Trophoblast cell (in vitro differentiated cells and primary cell): ENCODE measurements at regions not wholly inside any gene's neighbourhood (a gene's known extent, or its start where the extent isn't known, plus 50 kb on each side); places are given as distances from the start of the nearest gene placed in this dataset.

Experiments used
- DNase-seq, 2 donors: peaks; one replicate each; pipeline ENCODE4 v3.0.0-alpha.2; 2016
- H2AFZ ChIP-seq: 2 replicates; pipeline ENCODE4 v1.6.1; 2013; ENCODE audit warnings: low read length, moderate library complexity, mild to moderate bottlenecking; ENCODE audit not compliant: insufficient read depth, poor library complexity
- H2AK5ac ChIP-seq: 2 replicates; pipeline ENCODE4 v1.6.1; 2013; ENCODE audit warnings: mild to moderate bottlenecking, low read length
- H2BK120ac ChIP-seq: 2 replicates; pipeline ENCODE4 v1.6.1; 2013; ENCODE audit warnings: low read length, mild to moderate bottlenecking, moderate library complexity; ENCODE audit not compliant: insufficient read depth, poor library complexity
- H2BK12ac ChIP-seq: 2 replicates; pipeline ENCODE4 v1.6.1; 2013; ENCODE audit warnings: mild to moderate bottlenecking, low read length, moderate library complexity
- H2BK5ac ChIP-seq: 2 replicates; pipeline ENCODE4 v1.6.1; 2013; ENCODE audit warnings: low read length, low read depth, moderate library complexity, mild to moderate bottlenecking; ENCODE audit not compliant: poor library complexity
- H3K14ac ChIP-seq: 2 replicates; pipeline ENCODE4 v1.6.1; 2013; ENCODE audit warnings: mild to moderate bottlenecking, low read length
- H3K18ac ChIP-seq: 2 replicates; pipeline ENCODE4 v1.6.1; 2013; ENCODE audit warnings: mild to moderate bottlenecking, low read length
- H3K23ac ChIP-seq: 2 replicates; pipeline ENCODE4 v1.6.1; 2013; ENCODE audit warnings: low read length
- H3K27ac ChIP-seq: 2 replicates; pipeline ENCODE4 v1.5.1; 2013; ENCODE audit warnings: low read depth, mild to moderate bottlenecking, inconsistent platforms, low read length, moderate library complexity
- H3K27me3 ChIP-seq: 2 replicates; pipeline ENCODE4 v1.6.1; 2013; ENCODE audit warnings: inconsistent platforms, mild to moderate bottlenecking, low read length, moderate library complexity; ENCODE audit not compliant: insufficient read depth
- H3K36me3 ChIP-seq, 2 experiments: 1 replicate in 1 of 2; 2 replicates in 1 of 2; pipeline ENCODE4 v1.6.1; 2013; ENCODE audit warnings: low read length in 2 of 2, mild to moderate bottlenecking in 2 of 2, moderate library complexity in 1 of 2; ENCODE audit not compliant: insufficient read depth in 2 of 2, control insufficient read depth in 1 of 2
- H3K4ac ChIP-seq: 2 replicates; pipeline ENCODE4 v1.6.1; 2013; ENCODE audit warnings: low read depth, mild to moderate bottlenecking, low read length, moderate library complexity
- H3K4me1 ChIP-seq, 2 experiments: 1 replicate in 1 of 2; 2 replicates in 1 of 2; pipeline ENCODE4 v1.6.1; 2013; ENCODE audit warnings: low read length in 2 of 2, mild to moderate bottlenecking in 2 of 2, moderate library complexity in 1 of 2; ENCODE audit not compliant: insufficient read depth in 2 of 2, control insufficient read depth in 1 of 2
- H3K4me2 ChIP-seq: 2 replicates; pipeline ENCODE4 v1.6.1; 2013; ENCODE audit warnings: inconsistent platforms, mild to moderate bottlenecking, low read length, moderate library complexity
- H3K4me3 ChIP-seq: 2 replicates; pipeline ENCODE4 v1.5.1; 2013; ENCODE audit warnings: mild to moderate bottlenecking, low read depth, low read length, inconsistent platforms
- H3K79me1 ChIP-seq: one replicate; pipeline ENCODE4 v1.6.1; 2013; ENCODE audit warnings: low read length
- H3K79me2 ChIP-seq: 2 replicates; pipeline ENCODE4 v1.6.1; 2013; ENCODE audit warnings: low read length, mild to moderate bottlenecking; ENCODE audit not compliant: control insufficient read depth, insufficient read depth, poor library complexity
- H3K9ac ChIP-seq: 2 replicates; pipeline ENCODE4 v1.6.1; 2013; ENCODE audit warnings: mild to moderate bottlenecking, low read length
- H3K9me3 ChIP-seq: 2 replicates; pipeline ENCODE4 v1.6.1; 2013; ENCODE audit warnings: low read depth, mild to moderate bottlenecking, control low read depth, inconsistent platforms, low read length; ENCODE audit not compliant: insufficient read depth
- H4K12ac ChIP-seq: 2 replicates; pipeline ENCODE4 v1.6.1; 2013; ENCODE audit warnings: low read depth, mild to moderate bottlenecking, low read length, moderate library complexity
- H4K8ac ChIP-seq: 2 replicates; pipeline ENCODE4 v1.6.1; 2013; ENCODE audit warnings: low read depth, mild to moderate bottlenecking, low read length, moderate library complexity
- H4K91ac ChIP-seq: one replicate; pipeline ENCODE4 v1.6.1; 2013; ENCODE audit warnings: low read depth, mild to moderate bottlenecking, low read length, moderate library complexity
- WGBS: extraction: QIAGEN DNeasy Blood & Tissue Kit; methylation state at CpG from one replicate; pipeline ENCODE4 v1.1.7; 2013; ENCODE audit warnings: missing lambda C conversion rate; ENCODE audit not compliant: insufficient read length, insufficient coverage; ENCODE audit errors: extremely low coverage; 5-methylcytosine and 5-hydroxymethylcytosine counted together

GRCh38 chr10:43981232-43981631, 332.6 kb upstream of the ZNF32 start:
- no peak for DNase-seq
- Histone ChIP-seq H3K18ac (no peak overlapping the region), H3K27me3 (no peaks in the 10 kb centered on the region), H4K8ac (no peak overlapping the region), H3K4me3 (no peak overlapping the region), H3K27ac (no peak overlapping the region), H3K9me3 (peaks cover 3% of the 10 kb centered on the region), H4K12ac (no peak overlapping the region), H2BK12ac (no peak overlapping the region), H2BK5ac (no peak overlapping the region), H3K36me3 (no peaks in the 10 kb centered on the region), H2AK5ac (no peak overlapping the region), H3K4ac (no peak overlapping the region), H2AFZ (no peak overlapping the region), H3K9ac (no peak overlapping the region), H2BK120ac (no peak overlapping the region), H3K79me2 (no peaks in the 10 kb centered on the region), H4K91ac (no peak overlapping the region), H3K14ac (no peak overlapping the region), H3K79me1 (no peaks in the 10 kb centered on the region), H3K4me2 (no peak overlapping the region), H3K4me1 (peaks cover 0 to 5% of the 10 kb centered on the region in 2 experiments), H3K23ac (no peak overlapping the region)
- WGBS: no CpG with 5 or more reads among the region's 1 CpG

GRCh38 chr10:43980715-43981114, 332.0 kb upstream of the ZNF32 start:
- H3K79me2 ChIP-seq: no peaks in the 10 kb centered on the region
- H2AK5ac ChIP-seq: no peak overlapping the region
- no peaks in the 10 kb centered on the region for H3K9me3 ChIP-seq
- no peak overlapping the region for H2BK12ac ChIP-seq
- H3K14ac ChIP-seq: no peak overlapping the region
- no peak overlapping the region for H3K4me3 ChIP-seq
- H2BK120ac ChIP-seq: no peak overlapping the region
- H3K23ac ChIP-seq: no peak overlapping the region
- H3K36me3 ChIP-seq: no peaks in the 10 kb centered on the region
- H3K27ac ChIP-seq: no peak overlapping the region
- peak overlapping the region; percentile 4 for H4K8ac ChIP-seq
- peaks cover 0 to 5% of the 10 kb centered on the region in 2 experiments for H3K4me1 ChIP-seq
- no peak overlapping the region for H3K4me2 ChIP-seq
- no peaks in the 10 kb centered on the region for H3K79me1 ChIP-seq
- no peak overlapping the region for H3K4ac ChIP-seq
- no peak overlapping the region for H3K18ac ChIP-seq
- no peaks in the 10 kb centered on the region for H3K27me3 ChIP-seq
- H4K12ac ChIP-seq: no peak overlapping the region
- no peak for DNase-seq
- H3K9ac ChIP-seq: no peak overlapping the region
- no peak overlapping the region for H2AFZ ChIP-seq
- H4K91ac ChIP-seq: no peak overlapping the region
- WGBS: no CpG with 5 or more reads among the region's 7 CpGs
- no peak overlapping the region for H2BK5ac ChIP-seq

GRCh38 chr10:43980313-43980712, 331.6 kb upstream of the ZNF32 start:
- no peak overlapping the region for H2BK120ac ChIP-seq
- peak overlapping the region; percentile 4 for H4K8ac ChIP-seq
- H3K79me1 ChIP-seq: no peaks in the 10 kb centered on the region
- H3K4me3 ChIP-seq: peak overlapping the region; percentile 25
- H2BK5ac ChIP-seq: no peak overlapping the region
- no peak overlapping the region for H2AFZ ChIP-seq
- H3K18ac ChIP-seq: no peak overlapping the region
- no peak overlapping the region for H3K4me2 ChIP-seq
- no CpG with 5 or more reads among the region's 8 CpGs for WGBS
- DNase-seq: no peak
- H3K4ac ChIP-seq: no peak overlapping the region
- H4K12ac ChIP-seq: no peak overlapping the region
- peaks cover 0 to 5% of the 10 kb centered on the region in 2 experiments for H3K4me1 ChIP-seq
- H3K27me3 ChIP-seq: no peaks in the 10 kb centered on the region
- no peak overlapping the region for H2AK5ac ChIP-seq
- no peaks in the 10 kb centered on the region for H3K79me2 ChIP-seq
- H3K27ac ChIP-seq: no peak overlapping the region
- H3K36me3 ChIP-seq: no peaks in the 10 kb centered on the region
- H3K23ac ChIP-seq: no peak overlapping the region
- no peak overlapping the region for H2BK12ac ChIP-seq
- H3K9ac ChIP-seq: no peak overlapping the region
- H3K14ac ChIP-seq: no peak overlapping the region
- H4K91ac ChIP-seq: no peak overlapping the region
- H3K9me3 ChIP-seq: no peaks in the 10 kb centered on the region

- no CpG with 5 or more reads among the region's 3 CpGs for WGBS
- no peak overlapping the region for H2BK12ac ChIP-seq
Observed at GRCh38 chr10:43979551-43979950, 330.9 kb upstream of the ZNF32 start.

More at GRCh38 chr10:43979551-43979950, 330.9 kb upstream of the ZNF32 start:
- Histone ChIP-seq H3K79me2 (no peaks in the 10 kb centered on the region), H3K27ac (no peak overlapping the region), H3K79me1 (no peaks in the 10 kb centered on the region), H3K23ac (no peak overlapping the region), H4K91ac (no peak overlapping the region), H3K18ac (no peak overlapping the region), H2BK120ac (no peak overlapping the region), H2BK5ac (no peak overlapping the region), H3K9me3 (no peaks in the 10 kb centered on the region), H4K12ac (no peak overlapping the region), H3K4me1 (peaks cover 0 to 5% of the 10 kb centered on the region in 2 experiments), H2AFZ (no peak overlapping the region), H2AK5ac (no peak overlapping the region), H3K4ac (no peak overlapping the region), H3K27me3 (no peaks in the 10 kb centered on the region), H3K4me3 (no peak overlapping the region), H3K4me2 (no peak overlapping the region), H4K8ac (no peak overlapping the region), H3K14ac (no peak overlapping the region), H3K36me3 (no peaks in the 10 kb centered on the region), H3K9ac (no peak overlapping the region)
- no peak for DNase-seq
